ENCODE measurements at regions not wholly inside any gene's neighbourhood (a gene's known extent, or its start where the extent isn't known, plus 50 kb on each side); places are given as distances from the start of the nearest gene placed in this dataset.

GRCh38 chr13:57784633-57785032 lies 153.1 kb downstream of the PCDH17 start:
- DNase-seq (ENCODE audit: low read depth in 2 of 2): no peak

DNA sequence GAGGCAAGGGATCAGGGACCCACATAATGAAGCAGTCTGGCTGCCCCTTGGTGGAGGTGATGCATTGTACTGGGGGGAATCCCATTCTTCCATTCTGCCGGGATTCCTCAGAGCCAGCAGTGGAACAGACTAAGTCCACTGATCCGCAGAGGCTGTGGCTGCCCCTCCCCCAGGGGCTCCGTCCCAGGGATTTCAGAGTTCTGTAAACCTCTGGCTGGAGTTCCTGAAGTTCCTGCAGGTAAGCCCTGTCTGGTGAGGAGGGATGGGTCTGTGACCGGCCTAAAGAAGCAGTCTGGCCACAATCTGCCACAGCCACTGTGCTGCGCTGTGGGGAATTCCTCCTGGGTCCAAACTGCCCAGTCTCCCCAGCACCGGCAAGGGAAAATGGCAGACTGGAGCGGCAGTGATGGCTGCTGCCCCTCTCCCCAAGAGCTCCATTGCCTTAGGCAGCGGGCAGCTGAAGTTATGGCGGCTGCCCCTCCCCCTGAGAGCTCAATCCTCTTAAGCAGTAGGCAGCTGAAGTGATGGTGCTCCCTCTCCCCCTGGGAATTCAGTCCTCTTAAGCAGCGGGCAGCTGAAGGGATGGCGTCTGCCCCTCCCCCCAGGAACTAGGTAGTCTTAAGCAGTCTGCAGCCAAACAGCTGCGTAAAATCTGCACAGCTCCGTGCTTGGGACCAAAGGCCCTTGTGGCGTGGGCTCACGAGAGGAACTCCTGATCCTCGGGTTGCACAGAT lies 155.7 kb downstream of the PCDH17 start:
- DNase-seq (ENCODE audit: low read depth in 2 of 2): no peak

DNA sequence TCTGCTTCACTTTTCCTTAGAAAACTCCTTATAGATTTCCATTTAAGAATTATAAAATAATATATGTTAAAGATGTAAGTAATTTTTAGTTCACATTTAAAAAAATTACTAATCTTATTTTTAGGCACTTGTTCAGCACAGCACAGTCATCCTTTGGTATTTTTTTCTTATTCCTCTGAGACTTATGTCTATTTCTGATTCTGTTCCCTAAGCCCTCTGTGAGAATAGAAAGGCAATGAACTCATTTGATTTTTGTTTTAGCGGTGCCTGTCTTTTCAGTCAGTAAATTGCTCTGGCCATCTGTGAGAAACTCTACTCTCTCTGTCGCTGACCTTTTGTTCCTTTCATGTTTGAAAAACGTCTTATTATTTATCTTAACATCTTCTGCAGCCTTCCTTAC lies 168.1 kb downstream of the PCDH17 start:
- DNase-seq (ENCODE audit: low read depth in 2 of 2): no peak

DNA sequence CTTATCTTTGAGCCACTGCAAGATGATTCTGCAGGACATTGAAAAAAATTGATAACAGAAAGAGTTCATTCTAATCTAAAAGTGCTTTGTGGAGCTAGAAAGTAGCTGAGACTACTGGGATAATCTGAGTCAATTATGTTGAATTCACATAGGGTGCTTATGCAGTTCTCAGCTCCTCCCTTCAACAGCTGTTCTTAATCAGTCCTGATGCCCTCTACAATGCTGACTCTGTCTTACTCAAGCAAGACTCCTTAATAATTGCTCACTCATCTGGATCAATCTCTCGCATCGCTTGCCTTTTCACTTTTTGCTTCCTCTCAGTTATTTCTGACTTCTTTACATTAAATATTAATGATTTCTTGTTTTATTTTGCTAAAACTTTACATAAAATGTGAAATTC lies 182.1 kb downstream of the PCDH17 start:
- DNase-seq (ENCODE audit: low read depth in 2 of 2): no peak

DNA sequence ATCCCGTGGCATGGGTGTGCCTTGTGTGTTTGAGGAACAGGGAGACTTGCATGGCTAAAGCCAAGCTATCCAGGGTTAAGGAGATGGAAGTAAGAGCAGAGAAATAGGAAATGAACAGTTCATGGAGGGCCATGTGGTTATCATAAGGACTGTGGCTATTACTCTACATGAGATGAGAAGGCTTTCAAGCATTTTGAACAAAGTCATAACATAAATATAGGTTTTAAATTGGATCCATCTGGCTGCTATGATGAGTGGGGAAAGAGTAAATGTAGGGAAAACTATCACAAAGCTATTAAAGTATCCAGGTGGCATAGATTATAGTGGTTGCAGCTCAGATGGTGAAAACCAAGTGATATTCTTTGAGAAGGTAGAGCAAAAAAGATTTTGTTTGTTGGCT lies 184.1 kb downstream of the PCDH17 start:
- DNase-seq (ENCODE audit: low read depth in 2 of 2): no peak

DNA sequence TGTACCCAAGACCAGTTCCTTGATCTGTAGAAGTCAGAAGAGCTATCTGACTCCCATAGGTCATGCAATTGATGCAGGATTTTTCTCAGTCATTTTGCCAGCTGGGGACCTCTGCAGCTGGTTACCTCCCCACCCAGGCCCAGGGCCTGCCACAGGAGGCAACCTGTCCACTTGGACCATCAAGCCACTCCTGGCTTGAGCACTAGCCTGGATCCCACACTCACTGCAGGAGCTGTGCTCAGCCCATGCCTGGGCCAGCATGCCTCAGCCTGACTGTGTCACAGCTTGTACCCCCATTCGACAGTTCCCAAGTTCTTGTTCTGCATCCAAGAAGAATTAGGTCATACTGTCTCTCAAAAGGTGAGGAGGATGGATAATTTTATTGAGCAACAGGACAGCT lies 189.4 kb downstream of the PCDH17 start:
- no peak for DNase-seq (ENCODE audit: low read depth in 2 of 2)

DNA sequence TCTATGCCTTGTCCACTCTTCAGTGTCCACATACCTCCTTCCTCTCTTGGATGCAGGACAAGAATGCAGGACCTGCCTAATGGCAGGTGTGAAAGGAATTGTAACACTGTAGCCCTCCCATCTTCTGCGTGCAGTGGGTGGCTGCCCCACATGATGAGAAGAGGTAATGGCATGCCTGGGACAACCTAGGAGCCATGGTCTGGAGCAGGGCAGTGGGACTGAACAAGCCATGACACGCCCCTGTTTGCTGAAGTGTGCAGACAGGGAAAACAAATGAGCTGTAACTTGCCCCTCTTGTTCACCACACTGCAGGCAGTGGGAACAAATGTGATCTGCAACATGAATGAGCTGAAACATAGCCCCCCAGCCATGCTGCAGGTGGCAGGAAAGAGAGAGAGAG lies 192.2 kb downstream of the PCDH17 start:
- no peak for DNase-seq (ENCODE audit: low read depth in 2 of 2)

- no peak for DNase-seq (ENCODE audit: low read depth in 2 of 2)
Observed at GRCh38 chr13:57824121-57824520, 192.6 kb downstream of the PCDH17 start.

GRCh38 chr13:57825066-57825465 lies 193.5 kb downstream of the PCDH17 start:
- DNase-seq (ENCODE audit: low read depth in 2 of 2): no peak

- no peak for DNase-seq (ENCODE audit: low read depth in 2 of 2)
Observed at GRCh38 chr13:57829496-57829895, 198.0 kb downstream of the PCDH17 start.

DNA sequence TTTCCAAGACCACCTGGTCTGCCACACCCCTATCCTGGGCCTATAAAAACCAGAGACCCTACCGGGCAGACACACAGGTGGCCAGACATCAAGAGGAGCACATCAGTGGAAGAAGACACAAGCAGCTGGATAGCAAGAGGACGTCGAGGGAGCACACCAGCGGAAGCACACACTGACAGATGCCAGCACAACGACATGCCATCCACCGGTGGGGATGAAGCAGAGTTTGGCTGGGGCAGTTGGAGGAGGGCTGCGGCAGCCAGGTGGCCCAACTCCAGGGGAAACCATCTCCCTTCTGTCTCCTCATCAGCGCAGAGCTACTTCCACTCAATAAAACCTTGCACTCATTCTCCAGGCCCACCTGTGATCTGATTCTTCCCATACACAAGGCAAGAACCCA lies 200.6 kb downstream of the PCDH17 start:
- DNase-seq (ENCODE audit: low read depth in 2 of 2): no peak

DNA sequence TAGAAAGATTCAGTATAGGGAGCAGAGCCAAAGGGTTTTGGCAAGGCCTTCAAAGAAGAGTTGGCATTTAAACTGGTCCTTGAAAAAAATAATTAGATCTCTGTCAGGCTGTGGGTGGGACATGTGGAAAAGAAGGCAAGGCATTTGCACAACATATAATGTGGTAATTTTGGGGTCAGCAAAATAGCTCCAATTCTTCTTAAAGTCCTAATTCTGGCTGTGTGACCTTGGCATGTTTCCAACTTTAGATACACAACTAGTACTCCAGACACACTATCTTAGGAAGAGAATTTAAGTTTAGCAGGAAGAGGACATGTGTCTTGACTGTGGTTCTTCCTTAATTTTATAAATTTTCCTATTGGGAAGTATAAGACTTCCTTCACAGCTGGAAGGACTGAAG lies 206.3 kb downstream of the PCDH17 start:
- no peak for DNase-seq (ENCODE audit: low read depth in 2 of 2)

DNA sequence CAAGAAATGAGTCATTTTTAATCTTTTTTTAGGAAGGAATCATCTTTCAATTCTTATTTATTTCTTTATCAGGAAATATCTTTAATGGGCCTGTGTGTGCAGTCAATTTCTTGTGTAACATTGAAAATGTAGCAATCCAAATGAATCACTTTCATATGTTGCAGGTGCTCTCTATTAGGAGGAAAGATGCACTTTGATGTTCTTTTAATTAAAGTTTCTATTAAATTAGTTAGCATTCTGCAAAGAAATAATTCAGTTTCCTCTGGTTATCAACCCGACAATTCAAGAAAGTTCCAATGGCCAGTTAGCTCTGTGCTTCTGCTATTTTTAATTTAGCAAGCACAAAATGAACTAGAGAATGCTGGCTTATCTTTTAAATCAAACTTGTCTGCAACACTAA lies 212.0 kb downstream of the PCDH17 start:
- DNase-seq (ENCODE audit: low read depth in 2 of 2): no peak

GRCh38 chr13:57846600-57847173 lies 215.1 kb downstream of the PCDH17 start:
- DNase-seq (ENCODE audit: low read depth in 2 of 2): no peak

- DNase-seq (ENCODE audit: low read depth in 2 of 2): no peak
Observed at GRCh38 chr13:57857945-57858344, 226.4 kb downstream of the PCDH17 start.

- DNase-seq (ENCODE audit: low read depth in 2 of 2): no peak
Observed at GRCh38 chr13:57858376-57858775, 226.8 kb downstream of the PCDH17 start.

GRCh38 chr13:57862879-57863278 lies 231.3 kb downstream of the PCDH17 start:
- no peak for DNase-seq (ENCODE audit: low read depth in 2 of 2)

DNA sequence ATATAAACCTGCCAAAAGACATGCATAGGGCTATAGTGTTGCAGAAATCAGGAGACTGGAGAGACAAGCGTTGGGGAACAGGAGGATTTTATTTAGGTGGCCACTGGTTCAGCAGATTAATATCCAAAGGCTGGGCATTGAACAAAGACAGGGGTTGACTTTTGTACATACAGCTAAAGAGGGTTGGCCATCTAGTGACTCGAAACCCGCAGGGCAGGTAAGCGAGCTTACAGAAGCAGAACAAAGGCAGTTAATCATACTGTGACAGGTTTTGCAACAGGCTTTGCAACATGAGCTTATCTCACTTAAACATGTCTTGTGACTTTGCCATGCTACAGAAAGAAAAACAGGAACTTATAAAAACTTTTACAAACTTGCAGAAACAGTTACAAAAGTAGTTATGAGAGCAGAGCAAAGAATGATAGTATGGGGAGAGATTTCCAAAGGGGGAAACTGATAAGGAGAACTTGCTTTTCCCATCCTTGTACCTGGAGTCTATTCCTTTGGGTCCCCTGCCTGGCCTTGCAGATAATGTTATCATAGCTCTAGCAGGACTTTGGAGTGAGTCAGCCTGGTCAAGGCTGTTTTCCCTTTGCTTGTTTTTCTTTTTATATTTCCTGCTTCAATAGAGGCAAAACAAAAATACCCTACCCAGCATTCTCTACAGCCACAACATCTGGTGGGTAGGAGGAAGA lies 234.2 kb downstream of the PCDH17 start:
- no peak for DNase-seq (ENCODE audit: low read depth in 2 of 2)

DNA sequence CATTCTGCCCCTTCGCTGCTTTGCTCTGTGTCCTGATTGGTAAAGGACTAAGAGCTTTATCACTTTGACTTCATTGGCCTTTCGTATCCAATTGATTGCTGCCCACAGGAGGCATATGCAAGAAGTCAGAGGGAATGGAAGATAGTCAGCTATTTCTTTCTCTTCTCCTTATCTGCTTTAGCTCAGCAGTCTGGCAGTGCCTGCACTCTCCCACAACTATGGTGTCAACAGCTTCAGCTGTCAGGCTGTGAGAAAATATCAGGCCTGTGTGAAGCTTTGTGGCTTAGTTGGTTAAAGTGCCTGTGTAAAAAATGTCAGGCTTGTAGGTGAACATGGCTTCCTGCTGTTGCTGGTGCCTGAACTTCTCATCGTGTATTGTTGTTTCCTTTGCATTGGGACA lies 243.0 kb downstream of the PCDH17 start:
- no peak for DNase-seq (ENCODE audit: low read depth in 2 of 2)

GRCh38 chr13:57877601-57878000 lies 246.1 kb downstream of the PCDH17 start:
- DNase-seq (ENCODE audit: low read depth in 2 of 2): no peak

GRCh38 chr13:57878291-57878690 lies 246.7 kb downstream of the PCDH17 start:
- DNase-seq (ENCODE audit: low read depth in 2 of 2): no peak

DNA sequence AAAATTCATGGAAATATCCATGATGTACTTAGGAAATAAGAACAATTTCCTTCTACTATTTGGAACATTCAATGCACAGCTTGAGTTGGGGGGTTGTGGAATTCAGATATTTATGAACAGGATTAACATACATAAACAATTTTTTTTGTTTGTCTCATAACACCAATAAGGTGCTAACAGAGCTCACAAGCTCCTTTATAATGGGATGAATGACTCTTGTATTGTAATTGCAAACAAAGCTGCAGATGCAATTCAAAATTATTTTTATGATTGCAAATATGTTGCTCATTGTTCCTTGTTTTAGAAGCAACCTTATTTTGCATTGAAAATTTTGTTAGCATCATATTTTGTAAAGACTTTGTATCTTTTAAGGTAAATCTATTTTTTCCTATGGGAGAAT lies 265.7 kb downstream of the PCDH17 start:
- DNase-seq (ENCODE audit: low read depth in 2 of 2): no peak

DNA sequence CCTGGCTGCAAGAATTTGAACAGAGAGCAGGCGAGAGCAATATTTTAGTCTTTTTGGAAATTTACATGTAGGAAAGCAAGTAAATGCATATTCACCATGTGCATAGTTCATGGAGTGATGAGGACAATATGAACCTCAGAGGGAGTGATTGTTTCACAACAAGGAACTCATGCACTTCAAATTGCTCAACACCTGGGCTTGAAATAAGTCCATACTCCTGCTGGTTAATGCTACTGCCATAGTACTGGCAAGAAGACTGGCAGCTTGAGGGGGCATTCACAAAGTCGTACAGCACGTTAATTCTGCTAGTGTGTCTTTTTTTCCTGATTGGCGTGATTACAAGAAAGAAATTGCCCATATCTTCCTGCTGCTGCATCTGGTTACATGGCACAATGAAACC lies 267.6 kb downstream of the PCDH17 start:
- no peak for DNase-seq (ENCODE audit: low read depth in 2 of 2)
